Osteoblast (primary cell): ENCODE measurements at regions not wholly inside any gene's neighbourhood (a gene's known extent, or its start where the extent isn't known, plus 50 kb on each side); places are given as distances from the start of the nearest gene placed in this dataset.

Experiments used
- DNase-seq: peaks from one replicate; pipeline ENCODE4 v3.0.0; 2011; ENCODE audit warnings: low spot score, mixed read lengths; ENCODE audit not compliant: insufficient read length; ENCODE audit errors: missing footprints
- H2AFZ ChIP-seq: 2 replicates; pipeline ENCODE4 v1.6.0; 2011; ENCODE audit warnings: mild to moderate bottlenecking, low read length
- H3K27ac ChIP-seq: 2 replicates; pipeline ENCODE4 v1.5.1; 2011; ENCODE audit warnings: mild to moderate bottlenecking, low read depth, low read length, moderate library complexity
- H3K27me3 ChIP-seq: 2 replicates; pipeline ENCODE4 v1.6.0; 2012; ENCODE audit warnings: mild to moderate bottlenecking, control low read depth, inconsistent platforms, low read length, moderate library complexity; ENCODE audit not compliant: insufficient read depth
- H3K36me3 ChIP-seq: 2 replicates; pipeline ENCODE4 v1.5.1; 2011; ENCODE audit warnings: mild to moderate bottlenecking, low read length, control low read depth, moderate library complexity; ENCODE audit not compliant: insufficient read depth
- H3K4me1 ChIP-seq: 2 replicates; pipeline ENCODE4 v1.5.1; 2011; ENCODE audit warnings: mild to moderate bottlenecking, low read length, control low read depth, moderate library complexity; ENCODE audit not compliant: insufficient read depth
- H3K4me2 ChIP-seq: 2 replicates; pipeline ENCODE4 v1.6.0; 2011; ENCODE audit warnings: mild to moderate bottlenecking, low read length; ENCODE audit not compliant: insufficient read depth
- H3K4me3 ChIP-seq: fragments of 200-600 bp; sonication (generic); 3 replicates; pipeline ENCODE4 v1.5.1; 2012; ENCODE audit warnings: mild to moderate bottlenecking, low read length, inconsistent platforms; ENCODE audit not compliant: insufficient read depth
- H3K79me2 ChIP-seq: 2 replicates; pipeline ENCODE4 v1.6.0; 2012; ENCODE audit warnings: mild to moderate bottlenecking, low read length, control low read depth, inconsistent platforms; ENCODE audit not compliant: insufficient read depth
- H3K9me3 ChIP-seq: 2 replicates; pipeline ENCODE4 v1.5.1; 2011; ENCODE audit warnings: low read depth, low read length, control low read depth
- H4K20me1 ChIP-seq: 2 replicates; pipeline ENCODE4 v1.6.0; 2012; ENCODE audit warnings: mild to moderate bottlenecking, low read length, control low read depth; ENCODE audit not compliant: insufficient read depth
- TF ChIP-seq, protein P1 (sequence below): IDR thresholded peaks from 2 replicates; pipeline ENCODE4 v1.5.1; 2011; ENCODE audit warnings: mild to moderate bottlenecking, low read depth, low read length, moderate library complexity; ENCODE audit errors: extremely low read depth

DNA sequence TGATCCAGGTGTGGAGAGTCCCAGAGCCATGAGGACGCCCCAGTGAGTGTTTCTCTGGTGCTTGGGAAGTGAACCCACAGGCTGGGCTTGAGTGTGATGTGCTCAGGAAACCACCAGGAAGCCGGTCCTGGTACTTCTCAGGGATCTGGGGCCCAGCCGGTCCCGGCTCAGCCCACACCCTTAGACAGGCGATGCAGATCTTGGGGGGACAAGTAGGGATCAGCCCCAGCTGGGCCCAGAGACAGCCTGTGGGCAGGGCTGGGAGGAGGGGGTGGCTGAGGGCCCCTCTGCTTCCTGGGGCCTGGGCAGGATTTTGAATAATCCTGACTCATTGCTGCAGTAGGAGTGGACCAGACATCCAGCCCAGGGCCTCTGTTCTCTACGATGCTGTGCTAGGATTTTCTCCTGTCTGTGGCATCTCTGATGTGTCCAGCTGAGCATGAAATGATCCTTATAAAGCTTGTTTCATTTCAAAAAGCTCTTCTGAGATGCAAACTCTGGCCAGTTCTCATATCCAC lies 698.0 kb downstream of the PTPRU start:
- H3K4me2 ChIP-seq: no peak overlapping the region
- no peak overlapping the region for H3K27ac ChIP-seq
- no peaks in the 10 kb centered on the region for H3K27me3 ChIP-seq
- H2AFZ ChIP-seq: no peak overlapping the region
- H3K36me3 ChIP-seq: no peaks in the 10 kb centered on the region
- DNase-seq: no peak
- H4K20me1 ChIP-seq: no peaks in the 10 kb centered on the region
- no peaks in the 10 kb centered on the region for H3K4me1 ChIP-seq
- H3K79me2 ChIP-seq: no peaks in the 10 kb centered on the region
- no peak overlapping the region for H3K4me3 ChIP-seq
- no peaks in the 10 kb centered on the region for H3K9me3 ChIP-seq
- TF ChIP-seq, protein P1, sequence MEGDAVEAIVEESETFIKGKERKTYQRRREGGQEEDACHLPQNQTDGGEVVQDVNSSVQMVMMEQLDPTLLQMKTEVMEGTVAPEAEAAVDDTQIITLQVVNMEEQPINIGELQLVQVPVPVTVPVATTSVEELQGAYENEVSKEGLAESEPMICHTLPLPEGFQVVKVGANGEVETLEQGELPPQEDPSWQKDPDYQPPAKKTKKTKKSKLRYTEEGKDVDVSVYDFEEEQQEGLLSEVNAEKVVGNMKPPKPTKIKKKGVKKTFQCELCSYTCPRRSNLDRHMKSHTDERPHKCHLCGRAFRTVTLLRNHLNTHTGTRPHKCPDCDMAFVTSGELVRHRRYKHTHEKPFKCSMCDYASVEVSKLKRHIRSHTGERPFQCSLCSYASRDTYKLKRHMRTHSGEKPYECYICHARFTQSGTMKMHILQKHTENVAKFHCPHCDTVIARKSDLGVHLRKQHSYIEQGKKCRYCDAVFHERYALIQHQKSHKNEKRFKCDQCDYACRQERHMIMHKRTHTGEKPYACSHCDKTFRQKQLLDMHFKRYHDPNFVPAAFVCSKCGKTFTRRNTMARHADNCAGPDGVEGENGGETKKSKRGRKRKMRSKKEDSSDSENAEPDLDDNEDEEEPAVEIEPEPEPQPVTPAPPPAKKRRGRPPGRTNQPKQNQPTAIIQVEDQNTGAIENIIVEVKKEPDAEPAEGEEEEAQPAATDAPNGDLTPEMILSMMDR: no peak

DNA sequence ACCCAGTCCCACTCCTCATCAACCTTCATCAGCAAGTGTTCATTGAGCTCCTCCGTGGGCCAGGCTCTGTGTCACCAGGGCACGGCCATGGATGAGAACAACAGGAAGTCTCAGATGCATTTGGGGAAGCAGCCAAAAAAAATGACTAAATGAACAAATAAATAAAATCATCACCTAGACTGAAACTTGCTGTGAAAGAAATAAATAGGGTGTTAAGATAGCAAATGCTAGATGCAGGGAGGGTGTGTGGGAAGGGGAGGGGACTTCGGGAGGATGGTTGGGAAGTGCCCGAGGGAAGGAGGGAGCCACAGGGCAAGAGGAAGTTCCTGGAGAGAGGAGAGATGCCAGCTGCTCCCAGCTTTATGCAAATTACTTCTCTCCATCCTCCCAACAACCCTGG lies 696.7 kb downstream of the PTPRU start:
- Histone ChIP-seq H3K79me2 (no peaks in the 10 kb centered on the region), H3K4me2 (no peak overlapping the region), H3K4me3 (no peak overlapping the region), H4K20me1 (no peaks in the 10 kb centered on the region), H3K27me3 (no peaks in the 10 kb centered on the region), H3K9me3 (no peaks in the 10 kb centered on the region), H3K27ac (no peak overlapping the region), H3K36me3 (no peaks in the 10 kb centered on the region), H2AFZ (no peak overlapping the region), H3K4me1 (no peaks in the 10 kb centered on the region)
- DNase-seq: no peak
- TF ChIP-seq, protein P1: no peak

DNA sequence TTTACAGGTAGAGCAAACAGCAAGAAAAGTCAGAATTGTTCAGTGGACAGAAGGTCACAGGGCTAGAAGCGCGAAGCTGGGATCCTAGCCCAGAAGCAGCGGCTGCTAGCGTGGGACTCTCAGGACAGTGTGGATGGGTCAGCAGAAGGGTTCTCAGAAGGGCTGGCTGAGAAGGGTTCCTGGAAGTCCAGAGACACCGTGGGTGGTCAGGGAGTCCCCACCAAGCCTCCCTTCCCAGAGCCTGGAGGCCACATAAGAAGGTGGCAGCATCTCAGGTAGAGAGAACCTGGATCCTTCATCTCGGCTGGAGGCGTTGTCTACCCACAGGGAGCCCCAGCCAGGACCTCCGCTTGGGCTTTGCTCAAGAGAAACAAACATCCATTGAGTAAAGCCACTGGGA lies 696.3 kb downstream of the PTPRU start:
- TF ChIP-seq, protein P1: no peak
- Histone ChIP-seq H3K79me2 (no peaks in the 10 kb centered on the region), H2AFZ (no peak overlapping the region), H3K27ac (no peak overlapping the region), H3K4me3 (no peak overlapping the region), H3K36me3 (no peaks in the 10 kb centered on the region), H3K27me3 (no peaks in the 10 kb centered on the region), H3K4me2 (no peak overlapping the region), H4K20me1 (no peaks in the 10 kb centered on the region), H3K4me1 (no peaks in the 10 kb centered on the region), H3K9me3 (no peaks in the 10 kb centered on the region)
- DNase-seq: no peak

DNA sequence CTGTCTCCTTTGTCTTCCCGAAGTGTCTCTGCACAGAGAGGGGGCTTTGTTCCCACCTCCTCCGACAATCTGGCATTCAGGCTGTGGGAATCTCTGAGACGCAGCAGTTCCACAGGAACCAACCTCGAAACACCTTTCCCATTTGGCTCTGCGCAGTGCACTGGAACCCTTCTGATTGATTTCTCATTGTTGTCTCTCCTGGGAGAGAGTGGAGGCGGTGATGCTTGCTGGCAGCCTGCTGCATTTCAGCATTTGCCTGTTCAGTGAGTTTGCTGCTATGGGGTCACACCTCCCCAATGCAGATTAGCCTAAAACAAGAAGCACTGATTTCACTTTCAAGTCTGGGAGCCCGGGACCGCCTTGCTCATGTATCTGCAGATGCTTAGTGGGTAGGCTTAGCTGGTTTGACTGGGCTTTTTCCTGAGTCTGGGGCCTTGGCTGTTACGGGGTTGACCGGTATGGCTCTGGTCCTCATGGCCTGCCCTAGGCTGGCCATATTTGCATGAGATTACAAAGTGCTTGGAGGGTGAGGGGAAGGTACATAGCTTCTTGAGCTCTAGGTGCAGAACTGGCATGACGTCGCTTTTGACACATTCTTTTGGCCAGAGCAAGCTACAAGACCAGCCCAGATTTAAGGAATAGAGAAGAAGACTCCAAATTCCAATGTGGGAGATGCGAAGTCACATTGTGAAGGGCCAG lies 695.3 kb downstream of the PTPRU start:
- no peak overlapping the region for H3K27ac ChIP-seq
- no peaks in the 10 kb centered on the region for H3K4me1 ChIP-seq
- no peak for DNase-seq
- no peaks in the 10 kb centered on the region for H3K36me3 ChIP-seq
- H3K79me2 ChIP-seq: no peaks in the 10 kb centered on the region
- H3K4me2 ChIP-seq: no peak overlapping the region
- no peak overlapping the region for H2AFZ ChIP-seq
- H4K20me1 ChIP-seq: no peaks in the 10 kb centered on the region
- H3K9me3 ChIP-seq: no peaks in the 10 kb centered on the region
- TF ChIP-seq, protein P1: no peak
- no peak overlapping the region for H3K4me3 ChIP-seq
- H3K27me3 ChIP-seq: no peaks in the 10 kb centered on the region
